ENCODE measurements at regions not wholly inside any gene's neighbourhood (a gene's known extent, or its start where the extent isn't known, plus 50 kb on each side); places are given as distances from the start of the nearest gene placed in this dataset.

- TF ChIP-seq POLR2A (IDR thresholded peaks at IDR 0.05): no peak
- TF ChIP-seq, protein P1, sequence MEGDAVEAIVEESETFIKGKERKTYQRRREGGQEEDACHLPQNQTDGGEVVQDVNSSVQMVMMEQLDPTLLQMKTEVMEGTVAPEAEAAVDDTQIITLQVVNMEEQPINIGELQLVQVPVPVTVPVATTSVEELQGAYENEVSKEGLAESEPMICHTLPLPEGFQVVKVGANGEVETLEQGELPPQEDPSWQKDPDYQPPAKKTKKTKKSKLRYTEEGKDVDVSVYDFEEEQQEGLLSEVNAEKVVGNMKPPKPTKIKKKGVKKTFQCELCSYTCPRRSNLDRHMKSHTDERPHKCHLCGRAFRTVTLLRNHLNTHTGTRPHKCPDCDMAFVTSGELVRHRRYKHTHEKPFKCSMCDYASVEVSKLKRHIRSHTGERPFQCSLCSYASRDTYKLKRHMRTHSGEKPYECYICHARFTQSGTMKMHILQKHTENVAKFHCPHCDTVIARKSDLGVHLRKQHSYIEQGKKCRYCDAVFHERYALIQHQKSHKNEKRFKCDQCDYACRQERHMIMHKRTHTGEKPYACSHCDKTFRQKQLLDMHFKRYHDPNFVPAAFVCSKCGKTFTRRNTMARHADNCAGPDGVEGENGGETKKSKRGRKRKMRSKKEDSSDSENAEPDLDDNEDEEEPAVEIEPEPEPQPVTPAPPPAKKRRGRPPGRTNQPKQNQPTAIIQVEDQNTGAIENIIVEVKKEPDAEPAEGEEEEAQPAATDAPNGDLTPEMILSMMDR (IDR thresholded peaks at IDR 0.05): no peak
These were observed 358.5 kb downstream of the TFEC start for GRCh38 chr7:115672024-115672423.
